OCI-LY3 (cell line): ENCODE measurements at regions not wholly inside any gene's neighbourhood (a gene's known extent, or its start where the extent isn't known, plus 50 kb on each side); places are given as distances from the start of the nearest gene placed in this dataset.

Experiments used
- CTCF ChIP-seq: fragments of 200-600, 300-600 bp; sonication (generic); IDR thresholded peaks from 2 replicates; pipeline ENCODE4 v1.5.1; 2014; ENCODE audit warnings: antibody characterized with exemption, low read length, low read depth
- EZH2phosphoT487 ChIP-seq: fragments of 200-600 bp; shearing (Covaris generic); IDR thresholded peaks from 2 replicates; pipeline ENCODE4 v1.6.1; 2018; ENCODE audit warnings: antibody characterized with exemption, mixed run types, low read depth

- TF ChIP-seq CTCF (no peak), EZH2phosphoT487 (no peak)
Observed at GRCh38 chr18:24741965-24742724, 281.7 kb downstream of the HRH4 start.
